ENCODE measurements at regions not wholly inside any gene's neighbourhood (a gene's known extent, or its start where the extent isn't known, plus 50 kb on each side); places are given as distances from the start of the nearest gene placed in this dataset.
A peak's percentile ranks its signal among the peaks of the same experiment; 100 is the strongest.
"Not testable (repeated sequence)": the region's sequence is repeated elsewhere in the genome, so short reads cannot be mapped to it uniquely, and the experiment has no call there.

- not testable (repeated sequence) for H3K4me1 ChIP-seq (ENCODE audit: control insufficient read depth, insufficient read depth, low read depth, low read length); H2AK5ac ChIP-seq (ENCODE audit: low read length, severe bottlenecking); H3K79me1 ChIP-seq (replicated peaks; ENCODE audit: low read length, poor library complexity, severe bottlenecking); H3K36me3 ChIP-seq (ENCODE audit: control insufficient read depth in 1 of 2, insufficient read depth in 2 of 2, low read depth in 1 of 2, low read length in 2 of 2); H3K4me2 ChIP-seq (ENCODE audit: low read length, poor library complexity, severe bottlenecking); H4K91ac ChIP-seq (ENCODE audit: low read length); H3K9ac ChIP-seq (ENCODE audit: low read length); H3K18ac ChIP-seq (ENCODE audit: low read depth in 1 of 2, low read length in 2 of 2); H3K4me3 ChIP-seq (ENCODE audit: insufficient read depth in 1 of 2, low read depth in 1 of 2, low read length in 2 of 2); H2BK15ac ChIP-seq (ENCODE audit: low read depth, poor library complexity, severe bottlenecking); H2BK12ac ChIP-seq (ENCODE audit: low read length in 2 of 2); H3K14ac ChIP-seq (ENCODE audit: low read length in 2 of 2); H3K4ac ChIP-seq (ENCODE audit: low read depth in 1 of 2, low read length in 2 of 2); H2AFZ ChIP-seq (ENCODE audit: low read depth, low read length); DNase-seq; H3K9me3 ChIP-seq (ENCODE audit: control insufficient read depth, low read length); H3K23ac ChIP-seq (ENCODE audit: low read length in 2 of 2); H3K27ac ChIP-seq (ENCODE audit: low read length, poor library complexity, severe bottlenecking); H4K8ac ChIP-seq (ENCODE audit: low read length); H2BK5ac ChIP-seq (ENCODE audit: low read depth, low read length, poor library complexity, severe bottlenecking); H2BK120ac ChIP-seq (ENCODE audit: low read depth, low read length)
- peaks cover 10 to 11% of the 10 kb centered on the region in 2 experiments for H3K27me3 ChIP-seq (ENCODE audit: control insufficient read depth in 1 of 2, insufficient read depth in 1 of 2, low read length in 2 of 2)
- 24% methylated on average over 4 of the region's 10 CpGs for WGBS
Observed at GRCh38 chr1:121007755-121008154, 118.2 kb downstream of the PPIAL4A start.

- DNase-seq; H3K27ac ChIP-seq (ENCODE audit: low read length, poor library complexity, severe bottlenecking); H3K4ac ChIP-seq (ENCODE audit: low read depth in 1 of 2, low read length in 2 of 2); H2BK15ac ChIP-seq (ENCODE audit: low read depth, poor library complexity, severe bottlenecking); H3K4me1 ChIP-seq (ENCODE audit: control insufficient read depth, insufficient read depth, low read depth, low read length); H2BK120ac ChIP-seq (ENCODE audit: low read depth, low read length); H3K9me3 ChIP-seq (ENCODE audit: control insufficient read depth, low read length); H4K91ac ChIP-seq (ENCODE audit: low read length); H2AK5ac ChIP-seq (ENCODE audit: low read length, severe bottlenecking); H3K9ac ChIP-seq (ENCODE audit: low read length); H2AFZ ChIP-seq (ENCODE audit: low read depth, low read length); H2BK5ac ChIP-seq (ENCODE audit: low read depth, low read length, poor library complexity, severe bottlenecking); H3K14ac ChIP-seq (ENCODE audit: low read length in 2 of 2); H3K23ac ChIP-seq (ENCODE audit: low read length in 2 of 2); H3K36me3 ChIP-seq (ENCODE audit: control insufficient read depth in 1 of 2, insufficient read depth in 2 of 2, low read depth in 1 of 2, low read length in 2 of 2); H3K79me1 ChIP-seq (replicated peaks; ENCODE audit: low read length, poor library complexity, severe bottlenecking); H3K18ac ChIP-seq (ENCODE audit: low read depth in 1 of 2, low read length in 2 of 2); H3K4me2 ChIP-seq (ENCODE audit: low read length, poor library complexity, severe bottlenecking); H2BK12ac ChIP-seq (ENCODE audit: low read length in 2 of 2); H4K8ac ChIP-seq (ENCODE audit: low read length): not testable (repeated sequence)
- H3K4me3 ChIP-seq (ENCODE audit: insufficient read depth in 1 of 2, low read depth in 1 of 2, low read length in 2 of 2): peak overlapping the region in 1 of 2 experiments; percentile 58
- WGBS: 0% methylated on average over 1 of the region's 46 CpGs
- H3K27me3 ChIP-seq (ENCODE audit: control insufficient read depth in 1 of 2, insufficient read depth in 1 of 2, low read length in 2 of 2): peaks cover 10 to 11% of the 10 kb centered on the region in 2 experiments
Observed at GRCh38 chr1:121008512-121009215, 119.1 kb downstream of the PPIAL4A start.

GRCh38 chr1:121009216-121010057, 119.9 kb downstream of the PPIAL4A start:
- Histone ChIP-seq H3K4me3 (ENCODE audit: insufficient read depth in 1 of 2, low read depth in 1 of 2, low read length in 2 of 2) (peak overlapping the region in 1 of 2 experiments; percentile 58), H3K27me3 (ENCODE audit: control insufficient read depth in 1 of 2, insufficient read depth in 1 of 2, low read length in 2 of 2) (peaks cover 10 to 11% of the 10 kb centered on the region in 2 experiments)
- H2BK120ac ChIP-seq (ENCODE audit: low read depth, low read length); H3K4ac ChIP-seq (ENCODE audit: low read depth in 1 of 2, low read length in 2 of 2); H3K4me2 ChIP-seq (ENCODE audit: low read length, poor library complexity, severe bottlenecking); H3K23ac ChIP-seq (ENCODE audit: low read length in 2 of 2); H4K91ac ChIP-seq (ENCODE audit: low read length); H3K9me3 ChIP-seq (ENCODE audit: control insufficient read depth, low read length); H2BK15ac ChIP-seq (ENCODE audit: low read depth, poor library complexity, severe bottlenecking); H3K79me1 ChIP-seq (replicated peaks; ENCODE audit: low read length, poor library complexity, severe bottlenecking); H3K4me1 ChIP-seq (ENCODE audit: control insufficient read depth, insufficient read depth, low read depth, low read length); H3K27ac ChIP-seq (ENCODE audit: low read length, poor library complexity, severe bottlenecking); H3K18ac ChIP-seq (ENCODE audit: low read depth in 1 of 2, low read length in 2 of 2); H3K14ac ChIP-seq (ENCODE audit: low read length in 2 of 2); H2AFZ ChIP-seq (ENCODE audit: low read depth, low read length); H2BK12ac ChIP-seq (ENCODE audit: low read length in 2 of 2); DNase-seq; H2BK5ac ChIP-seq (ENCODE audit: low read depth, low read length, poor library complexity, severe bottlenecking); H2AK5ac ChIP-seq (ENCODE audit: low read length, severe bottlenecking); H3K9ac ChIP-seq (ENCODE audit: low read length); H3K36me3 ChIP-seq (ENCODE audit: control insufficient read depth in 1 of 2, insufficient read depth in 2 of 2, low read depth in 1 of 2, low read length in 2 of 2); H4K8ac ChIP-seq (ENCODE audit: low read length): not testable (repeated sequence)
- 0% methylated on average over 3 of the region's 59 CpGs for WGBS

GRCh38 chr1:121010141-121010540, 120.6 kb downstream of the PPIAL4A start:
- H3K9me3 ChIP-seq (ENCODE audit: control insufficient read depth, low read length); H4K8ac ChIP-seq (ENCODE audit: low read length); H2BK120ac ChIP-seq (ENCODE audit: low read depth, low read length); H3K23ac ChIP-seq (ENCODE audit: low read length in 2 of 2); H2BK5ac ChIP-seq (ENCODE audit: low read depth, low read length, poor library complexity, severe bottlenecking); H3K79me1 ChIP-seq (replicated peaks; ENCODE audit: low read length, poor library complexity, severe bottlenecking); H2AFZ ChIP-seq (ENCODE audit: low read depth, low read length); H2BK15ac ChIP-seq (ENCODE audit: low read depth, poor library complexity, severe bottlenecking); H2BK12ac ChIP-seq (ENCODE audit: low read length in 2 of 2); H2AK5ac ChIP-seq (ENCODE audit: low read length, severe bottlenecking); H3K18ac ChIP-seq (ENCODE audit: low read depth in 1 of 2, low read length in 2 of 2); H3K4me1 ChIP-seq (ENCODE audit: control insufficient read depth, insufficient read depth, low read depth, low read length); DNase-seq; H3K27ac ChIP-seq (ENCODE audit: low read length, poor library complexity, severe bottlenecking); H3K14ac ChIP-seq (ENCODE audit: low read length in 2 of 2); H4K91ac ChIP-seq (ENCODE audit: low read length); H3K36me3 ChIP-seq (ENCODE audit: control insufficient read depth in 1 of 2, insufficient read depth in 2 of 2, low read depth in 1 of 2, low read length in 2 of 2); H3K4me3 ChIP-seq (ENCODE audit: insufficient read depth in 1 of 2, low read depth in 1 of 2, low read length in 2 of 2); H3K4me2 ChIP-seq (ENCODE audit: low read length, poor library complexity, severe bottlenecking); H3K4ac ChIP-seq (ENCODE audit: low read depth in 1 of 2, low read length in 2 of 2); H3K9ac ChIP-seq (ENCODE audit: low read length): not testable (repeated sequence)
- H3K27me3 ChIP-seq (ENCODE audit: control insufficient read depth in 1 of 2, insufficient read depth in 1 of 2, low read length in 2 of 2): peaks cover 10 to 11% of the 10 kb centered on the region in 2 experiments
- WGBS: no CpG with 5 or more reads among the region's 22 CpGs

All from mesenchymal stem cell (in vitro differentiated cells and primary cell).